HUES64 (cell line): ENCODE measurements at regions not wholly inside any gene's neighbourhood (a gene's known extent, or its start where the extent isn't known, plus 50 kb on each side); places are given as distances from the start of the nearest gene placed in this dataset.
"Not testable (repeated sequence)": the region's sequence is repeated elsewhere in the genome, so short reads cannot be mapped to it uniquely, and the experiment has no call there.

Source experiments
- H3K27ac ChIP-seq: 2 replicates; pipeline ENCODE4 v1.7.0; 2013; ENCODE audit warnings: low read depth, low read length, inconsistent platforms
- H3K27me3 ChIP-seq: 2 replicates; pipeline ENCODE4 v1.6.1; 2013; ENCODE audit warnings: mild to moderate bottlenecking, low read length; ENCODE audit not compliant: insufficient read depth
- H3K36me3 ChIP-seq: 2 replicates; pipeline ENCODE4 v1.6.1; 2013; ENCODE audit warnings: mild to moderate bottlenecking, low read length; ENCODE audit not compliant: insufficient read depth
- H3K4me1 ChIP-seq: 2 replicates; pipeline ENCODE4 v1.6.1; 2013; ENCODE audit warnings: mild to moderate bottlenecking, low read length, moderate library complexity; ENCODE audit not compliant: insufficient read depth
- H3K4me3 ChIP-seq: 2 replicates; pipeline ENCODE4 v1.5.1; 2013; ENCODE audit warnings: mild to moderate bottlenecking, low read length, moderate library complexity
- H3K9ac ChIP-seq: 2 replicates; pipeline ENCODE4 v1.6.1; 2013; ENCODE audit warnings: mild to moderate bottlenecking, low read depth, low read length
- H3K9me3 ChIP-seq: 2 replicates; pipeline ENCODE4 v1.6.1; 2013; ENCODE audit warnings: low read depth, low read length; ENCODE audit not compliant: insufficient read depth
- WGBS: fragments of 150-250, 120-280 bp; methylation state at CpG from one replicate; pipeline ENCODE4 v1.1.7; 2013; ENCODE audit warnings: missing lambda C conversion rate; 5-methylcytosine and 5-hydroxymethylcytosine counted together

DNA sequence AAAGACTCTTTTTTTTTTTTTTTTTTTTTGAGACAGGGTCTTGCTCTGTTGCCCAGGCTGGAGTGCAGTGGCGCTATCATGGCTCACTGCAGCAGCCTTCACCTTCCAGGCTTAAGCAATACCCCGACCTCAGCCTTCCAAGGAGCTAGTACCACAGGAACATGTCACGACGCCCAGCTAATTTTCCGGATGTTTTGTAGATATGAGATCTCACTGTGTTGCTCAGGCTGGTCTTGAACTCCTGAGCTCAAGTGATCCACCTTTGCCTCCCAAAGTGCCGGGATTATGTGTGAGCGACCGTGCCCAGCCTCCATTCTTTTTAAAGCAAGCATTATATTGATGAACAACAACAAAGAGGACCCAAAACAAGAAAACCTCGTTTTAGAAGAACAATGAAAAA is 307.1 kb upstream of the ID2 start:
- H3K9ac ChIP-seq = no peak overlapping the region
- no peaks in the 10 kb centered on the region for H3K36me3 ChIP-seq
- WGBS = 94% methylated on average over 8 of the region's 9 CpGs
- H3K4me3 ChIP-seq = no peak overlapping the region
- H3K9me3 ChIP-seq = peaks cover 16% of the 10 kb centered on the region; the same call in 1 of the 2 replicates
- H3K4me1 ChIP-seq = no peaks in the 10 kb centered on the region
- H3K27me3 ChIP-seq = no peaks in the 10 kb centered on the region
- no peak overlapping the region for H3K27ac ChIP-seq

DNA sequence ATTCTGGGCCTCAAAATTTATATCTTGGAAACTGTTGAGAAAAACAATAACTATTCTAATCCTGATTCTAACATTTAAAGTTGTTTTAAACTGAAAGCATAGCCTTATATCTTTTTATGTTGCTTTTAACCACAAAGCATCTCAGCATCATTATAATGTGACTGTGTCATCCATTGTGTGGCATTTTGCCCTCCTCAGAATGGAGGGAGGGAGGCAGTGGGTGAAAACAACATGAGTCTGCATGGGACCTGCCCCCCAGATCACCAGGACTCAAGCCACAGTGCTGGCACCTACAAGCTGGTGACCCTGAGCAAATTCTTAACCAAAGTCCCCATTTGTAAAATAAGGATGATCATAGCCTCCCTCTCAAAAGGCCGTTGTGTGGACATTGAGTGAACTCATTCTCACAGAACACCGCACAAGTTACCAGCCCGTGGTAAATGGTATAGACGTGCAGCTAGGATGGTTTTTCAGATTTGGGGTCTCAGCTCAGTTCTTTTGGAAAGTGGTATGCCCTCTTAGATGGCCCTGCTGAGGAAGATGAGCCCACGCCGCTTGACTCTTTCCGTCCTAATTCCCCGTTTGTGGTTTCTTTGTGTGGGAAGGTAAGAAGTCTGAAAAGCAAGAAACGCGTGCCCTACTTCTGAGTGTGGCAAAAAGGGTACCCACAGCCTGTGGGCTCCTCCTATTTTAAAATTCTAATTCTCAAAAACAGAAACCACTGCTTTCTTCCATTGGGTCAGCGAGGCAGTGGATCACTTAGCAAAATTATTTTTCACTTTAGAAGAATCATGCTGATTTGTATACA is 305.0 kb upstream of the ID2 start:
- WGBS = 97% methylated on average over 11 of the region's 11 CpGs
- Histone ChIP-seq H3K27me3 (no peaks in the 10 kb centered on the region), H3K9me3 (peaks cover 16% of the 10 kb centered on the region; the same call in 1 of the 2 replicates), H3K4me1 (no peaks in the 10 kb centered on the region), H3K36me3 (no peaks in the 10 kb centered on the region), H3K27ac (no peak overlapping the region), H3K9ac (no peak overlapping the region), H3K4me3 (no peak overlapping the region)

DNA sequence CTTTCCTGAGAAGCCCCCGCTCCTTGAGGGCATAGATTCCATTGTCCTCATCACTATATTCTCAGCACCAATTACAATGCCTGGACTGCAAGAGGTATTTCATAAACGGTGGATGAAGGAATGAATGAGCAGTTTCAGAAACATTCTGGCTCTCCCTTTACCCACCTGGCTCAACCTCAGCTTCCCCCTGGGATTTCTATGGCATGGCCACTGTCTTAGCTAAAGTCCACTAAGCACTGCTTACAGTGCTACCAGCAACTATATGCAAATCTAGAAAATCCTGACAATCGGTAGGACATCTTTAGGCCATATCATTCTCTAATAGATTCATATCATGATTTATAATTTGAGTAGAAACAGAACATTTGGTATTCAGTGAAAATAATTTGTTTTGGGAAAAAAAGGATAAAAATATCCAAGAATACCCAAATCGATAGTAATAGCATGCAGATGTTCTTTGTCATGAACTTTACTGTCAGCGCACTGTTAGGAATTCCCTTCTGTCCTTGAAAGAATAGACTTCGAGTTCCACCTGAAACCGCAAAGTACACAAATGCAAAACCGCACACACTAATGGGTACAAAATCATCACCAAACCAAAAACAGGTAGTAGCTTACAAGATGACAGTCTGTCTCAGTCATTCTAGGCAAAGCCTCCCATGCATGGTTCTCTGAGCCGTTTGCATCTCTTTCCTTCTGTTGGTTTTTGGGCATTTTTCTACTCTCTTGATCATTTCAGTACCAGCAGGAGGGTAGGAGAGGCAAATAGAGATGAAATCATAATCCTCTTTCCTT is 303.6 kb upstream of the ID2 start:
- H3K36me3 ChIP-seq = no peaks in the 10 kb centered on the region
- H3K27me3 ChIP-seq = no peaks in the 10 kb centered on the region
- no peaks in the 10 kb centered on the region for H3K4me1 ChIP-seq
- no peak overlapping the region for H3K4me3 ChIP-seq
- H3K27ac ChIP-seq = no peak overlapping the region
- no peak overlapping the region for H3K9ac ChIP-seq
- peaks cover 9% of the 10 kb centered on the region; the same call in 1 of the 2 replicates for H3K9me3 ChIP-seq
- WGBS = 94% methylated on average over 8 of the region's 9 CpGs

DNA sequence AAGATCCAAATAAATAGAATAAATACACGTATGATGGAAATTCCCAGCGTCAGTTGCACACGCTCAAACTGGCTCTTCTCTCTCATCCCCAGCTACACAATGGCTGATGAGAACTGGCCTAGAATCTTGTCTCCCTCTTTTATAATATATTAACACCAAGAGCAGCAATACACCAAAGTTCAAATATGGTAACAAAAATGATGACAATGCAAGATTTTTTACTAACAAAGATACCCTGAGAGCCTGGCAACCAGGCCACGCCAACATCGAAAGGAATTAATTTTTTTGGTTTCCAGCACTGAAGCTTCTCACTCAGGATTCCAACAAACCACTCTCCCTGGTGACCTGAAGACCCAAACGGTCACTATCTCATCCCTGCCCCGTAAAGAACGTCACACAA is 302.7 kb upstream of the ID2 start:
- Histone ChIP-seq H3K36me3 (no peaks in the 10 kb centered on the region), H3K4me1 (no peaks in the 10 kb centered on the region), H3K9me3 (peaks cover under 1% of the 10 kb centered on the region; the same call in 1 of the 2 replicates), H3K4me3 (no peak overlapping the region), H3K27ac (no peak overlapping the region), H3K27me3 (no peaks in the 10 kb centered on the region), H3K9ac (no peak overlapping the region)
- WGBS = 95% methylated on average over 8 of the region's 8 CpGs

DNA sequence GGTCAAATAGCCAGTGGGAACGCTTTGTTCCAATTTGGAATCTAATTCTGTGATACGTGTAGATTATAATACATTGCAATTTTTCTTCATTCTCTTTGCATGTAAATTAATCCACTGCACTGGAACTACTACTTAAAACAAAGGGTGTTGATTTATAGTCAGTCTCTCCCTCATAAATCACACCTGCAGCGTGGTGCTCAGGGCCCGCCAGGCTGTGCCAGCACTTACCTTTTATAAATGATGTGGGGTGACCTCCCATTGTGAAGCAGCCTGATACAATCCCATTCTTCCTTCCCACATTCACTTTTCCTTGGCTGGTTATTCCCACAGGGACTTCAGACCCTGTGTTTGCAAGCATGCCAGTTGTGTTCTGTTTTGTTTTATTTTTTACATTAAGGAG is 302.3 kb upstream of the ID2 start:
- Histone ChIP-seq H3K27ac (no peak overlapping the region), H3K36me3 (no peaks in the 10 kb centered on the region), H3K9me3 (no peaks in the 10 kb centered on the region), H3K9ac (no peak overlapping the region), H3K4me1 (no peaks in the 10 kb centered on the region), H3K4me3 (no peak overlapping the region), H3K27me3 (no peaks in the 10 kb centered on the region)
- WGBS = 90% methylated on average over 3 of the region's 4 CpGs

DNA sequence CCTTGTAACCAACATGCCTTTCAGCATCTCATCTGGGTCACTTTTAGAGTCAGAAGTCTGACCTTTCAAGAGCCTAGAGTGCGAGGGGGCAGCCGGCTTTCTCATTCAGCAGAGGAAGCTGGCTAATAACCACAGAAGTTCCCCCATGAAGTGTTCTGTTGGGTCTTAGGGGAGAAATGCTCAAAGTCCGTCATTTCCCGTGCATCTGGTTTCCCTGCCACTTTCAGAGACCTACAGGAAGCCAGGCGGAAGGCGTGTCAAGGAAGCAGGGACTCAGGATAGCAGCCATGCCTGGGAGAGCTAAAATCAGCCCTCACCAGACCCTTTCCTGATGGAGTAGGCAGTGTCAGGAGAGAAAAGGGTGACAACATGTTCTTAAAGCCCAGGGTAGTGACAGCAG is 301.8 kb upstream of the ID2 start:
- Histone ChIP-seq H3K9me3 (no peaks in the 10 kb centered on the region), H3K4me1 (no peaks in the 10 kb centered on the region), H3K9ac (no peak overlapping the region), H3K27ac (no peak overlapping the region), H3K4me3 (no peak overlapping the region), H3K36me3 (no peaks in the 10 kb centered on the region), H3K27me3 (no peaks in the 10 kb centered on the region)
- WGBS = 92% methylated on average over 6 of the region's 6 CpGs

DNA sequence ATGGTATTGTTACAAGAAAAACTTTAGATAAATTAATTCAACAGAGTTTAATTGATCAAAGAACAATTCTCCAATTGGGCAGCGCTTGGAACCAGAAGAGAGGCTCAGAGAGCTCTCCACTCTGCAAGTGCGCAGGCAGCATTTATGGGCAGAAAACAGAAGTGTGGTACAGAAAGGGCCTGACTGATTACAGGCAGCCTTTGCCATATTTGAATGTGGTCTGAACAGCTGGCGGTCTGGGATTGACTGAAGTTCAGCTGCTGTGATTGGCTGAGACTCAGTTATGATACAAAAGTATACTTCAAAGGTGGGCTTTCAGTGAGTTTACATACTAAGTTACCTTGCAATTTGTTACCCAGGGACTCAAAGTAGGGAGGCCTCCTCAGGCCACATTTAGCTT is 301.3 kb upstream of the ID2 start:
- Histone ChIP-seq H3K4me1 (no peaks in the 10 kb centered on the region), H3K9me3 (no peaks in the 10 kb centered on the region), H3K27me3 (no peaks in the 10 kb centered on the region), H3K4me3 (no peak overlapping the region), H3K9ac (no peak overlapping the region), H3K36me3 (no peaks in the 10 kb centered on the region), H3K27ac (no peak overlapping the region)
- 96% methylated on average over 3 of the region's 3 CpGs for WGBS

DNA sequence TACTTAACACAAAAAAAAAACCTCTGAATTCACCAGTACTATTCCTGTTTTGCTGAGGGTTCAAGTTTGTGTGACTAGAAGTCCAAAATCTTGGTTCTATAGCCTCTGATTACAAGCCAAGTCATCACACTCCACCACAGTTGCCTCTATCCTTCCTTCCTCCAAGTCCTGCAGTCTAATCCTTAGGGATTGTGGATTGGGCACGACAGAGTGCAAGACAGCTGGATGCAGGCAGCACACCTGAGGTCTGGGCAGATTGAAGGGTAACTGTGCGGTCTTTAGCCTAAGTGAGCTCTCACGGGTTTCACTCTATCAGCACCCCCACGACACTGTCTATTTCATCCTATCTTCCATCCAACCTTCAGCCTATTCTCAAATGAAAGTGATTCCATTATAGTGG is 299.4 kb upstream of the ID2 start:
- no peak overlapping the region for H3K4me3 ChIP-seq
- H3K9ac ChIP-seq = no peak overlapping the region
- peaks cover 6% of the 10 kb centered on the region for H3K4me1 ChIP-seq
- H3K27me3 ChIP-seq = no peaks in the 10 kb centered on the region
- 86% methylated on average over 4 of the region's 4 CpGs for WGBS
- H3K27ac ChIP-seq = no peak overlapping the region
- H3K9me3 ChIP-seq = no peaks in the 10 kb centered on the region
- no peaks in the 10 kb centered on the region for H3K36me3 ChIP-seq

DNA sequence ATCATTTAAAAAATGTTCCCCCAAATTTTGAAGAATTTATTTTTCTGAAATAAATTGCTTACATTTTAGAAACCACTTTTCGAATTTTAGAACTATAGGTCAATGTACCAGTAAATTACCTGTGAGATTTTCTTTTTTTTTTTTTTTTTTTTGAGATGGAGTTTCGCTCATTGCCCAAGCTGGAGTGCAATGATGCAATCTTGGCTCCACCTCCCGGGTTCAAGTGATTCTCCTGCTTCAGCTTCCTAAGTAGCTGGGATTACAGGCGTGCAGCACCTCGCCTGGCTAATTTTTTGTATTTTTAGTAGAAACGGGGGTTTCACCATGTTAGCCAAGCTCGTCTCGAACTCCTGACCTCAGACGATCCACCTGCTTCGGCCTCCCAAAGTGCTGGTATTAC is 295.1 kb upstream of the ID2 start:
- 90% methylated on average over 8 of the region's 10 CpGs for WGBS
- not testable (repeated sequence) for H3K9ac ChIP-seq, H3K9me3 ChIP-seq, H3K27me3 ChIP-seq, H3K36me3 ChIP-seq, H3K4me3 ChIP-seq, H3K27ac ChIP-seq
- peaks cover 12% of the 10 kb centered on the region for H3K4me1 ChIP-seq

DNA sequence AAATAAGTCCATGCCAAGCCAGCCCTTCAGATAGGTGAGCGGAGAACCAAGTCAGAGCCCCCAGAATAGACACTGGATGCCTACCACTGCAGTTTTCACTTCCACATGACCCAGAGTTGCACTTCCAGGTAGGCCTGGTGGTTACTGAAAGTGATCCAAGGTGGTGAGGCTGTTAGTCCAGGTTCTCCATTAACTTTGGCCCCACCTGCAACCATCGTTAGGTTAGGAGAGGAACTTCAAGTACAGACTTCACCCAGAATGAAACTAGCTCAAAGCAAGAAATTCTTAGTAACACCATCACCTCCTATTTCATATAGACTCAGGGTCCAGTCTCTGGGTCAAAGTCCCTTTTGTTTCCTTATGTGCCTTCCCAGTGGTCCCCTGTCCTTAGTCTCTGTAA is 293.1 kb upstream of the ID2 start:
- no peaks in the 10 kb centered on the region for H3K36me3 ChIP-seq
- no peak overlapping the region for H3K4me3 ChIP-seq
- no peaks in the 10 kb centered on the region for H3K27me3 ChIP-seq
- 96% methylated on average over 2 of the region's 2 CpGs for WGBS
- no peaks in the 10 kb centered on the region for H3K9me3 ChIP-seq
- no peak overlapping the region for H3K9ac ChIP-seq
- peaks cover 18% of the 10 kb centered on the region for H3K4me1 ChIP-seq
- H3K27ac ChIP-seq = no peak overlapping the region

DNA sequence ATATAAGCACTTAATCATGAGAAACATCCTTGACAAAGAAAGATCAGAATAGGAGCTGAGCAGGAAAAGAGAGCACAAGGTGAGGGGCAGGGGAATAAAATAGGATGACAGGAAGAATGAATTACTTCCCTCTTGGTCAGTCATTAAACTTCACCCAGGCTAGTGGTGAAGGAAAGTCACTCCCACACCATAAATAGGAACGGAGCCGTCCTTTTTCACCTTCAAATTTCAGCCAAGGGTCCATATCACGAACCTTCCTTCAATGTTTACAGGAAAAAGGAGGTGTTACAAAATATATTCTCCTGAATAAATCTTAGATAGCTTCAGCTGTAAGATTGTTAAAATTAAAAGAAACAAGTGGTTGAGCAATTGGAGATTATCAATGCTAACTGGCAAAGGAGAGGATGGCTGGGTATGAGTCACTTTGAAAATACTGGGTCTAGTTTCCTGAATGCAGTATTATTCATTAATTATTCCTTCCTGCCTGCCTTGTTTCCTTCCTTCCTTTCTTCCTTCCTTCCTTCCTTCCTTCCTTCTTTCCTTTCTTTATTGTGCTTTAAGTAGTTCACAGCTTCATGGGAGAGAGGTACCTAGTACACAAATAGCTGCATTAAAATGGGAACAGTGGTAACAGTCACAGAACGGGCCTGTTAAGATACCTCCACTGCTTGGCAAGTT is 292.3 kb upstream of the ID2 start:
- Histone ChIP-seq H3K4me1 (peaks cover 18% of the 10 kb centered on the region), H3K27ac (no peak overlapping the region), H3K27me3 (no peaks in the 10 kb centered on the region), H3K9ac (no peak overlapping the region), H3K36me3 (no peaks in the 10 kb centered on the region), H3K4me3 (no peak overlapping the region), H3K9me3 (no peaks in the 10 kb centered on the region)
- 50% methylated on average over 1 of the region's 4 CpGs for WGBS
